GM18951 (cell line): ENCODE measurements at regions not wholly inside any gene's neighbourhood (a gene's known extent, or its start where the extent isn't known, plus 50 kb on each side); places are given as distances from the start of the nearest gene placed in this dataset.

Experiments used
- POLR2A ChIP-seq: IDR thresholded peaks from 4 replicates; pipeline ENCODE4 v1.6.1; 2011; ENCODE audit warnings: mild to moderate bottlenecking; ENCODE audit not compliant: insufficient read length, insufficient read depth; ENCODE audit errors: extremely low read depth
- in situ Hi-C: fragments of 300-500 bp; cut with MboI; formaldehyde crosslinking; loops from one replicate; pipeline ENCODE4 v1.12.0; 2022; ENCODE audit warnings: low sequenced_read_pairs, mixed read lengths, inconsistent platforms; ENCODE audit not compliant: unreplicated experiment

DNA sequence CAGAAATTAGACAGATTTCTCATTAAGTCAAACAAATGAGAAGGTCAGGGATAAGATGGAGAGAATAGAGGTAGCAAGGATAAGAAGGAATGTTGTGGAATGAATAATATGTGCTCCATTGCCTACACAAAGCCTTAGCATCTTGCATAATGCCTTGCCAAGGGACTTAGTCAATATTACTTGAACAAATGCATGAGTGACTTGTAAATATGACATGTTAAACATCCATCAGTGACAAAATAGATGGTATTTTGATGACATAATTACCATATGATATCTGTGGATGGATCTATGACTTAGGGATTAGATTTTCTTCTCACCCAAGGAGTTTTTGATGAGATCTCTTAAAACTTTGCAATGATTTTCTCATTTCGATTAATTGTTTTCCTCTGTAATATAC lies 194.1 kb upstream of the RASSF8 start:
- TF ChIP-seq POLR2A, result no peak
- in situ Hi-C loops, result no loop called here

DNA sequence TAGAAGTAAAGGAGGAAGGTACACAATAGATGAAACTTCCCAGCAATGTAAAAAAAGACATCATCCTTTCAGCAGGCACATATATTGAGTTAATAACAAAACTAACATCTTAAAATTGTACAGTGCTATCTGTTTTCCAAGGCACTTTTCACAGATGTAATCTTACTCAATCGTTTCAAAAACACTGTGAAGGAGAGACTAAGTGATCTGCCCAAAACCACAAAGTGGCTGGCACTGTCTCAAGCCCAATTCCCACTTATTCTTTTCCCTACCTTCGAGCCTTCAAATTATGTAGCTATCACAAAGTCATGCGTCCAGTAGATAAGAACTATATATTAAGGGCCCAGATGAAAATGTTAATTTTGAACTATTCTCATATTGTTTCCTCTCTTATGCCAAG lies 193.6 kb upstream of the RASSF8 start:
- in situ Hi-C loops, result no loop called here
- no peak for TF ChIP-seq POLR2A

DNA sequence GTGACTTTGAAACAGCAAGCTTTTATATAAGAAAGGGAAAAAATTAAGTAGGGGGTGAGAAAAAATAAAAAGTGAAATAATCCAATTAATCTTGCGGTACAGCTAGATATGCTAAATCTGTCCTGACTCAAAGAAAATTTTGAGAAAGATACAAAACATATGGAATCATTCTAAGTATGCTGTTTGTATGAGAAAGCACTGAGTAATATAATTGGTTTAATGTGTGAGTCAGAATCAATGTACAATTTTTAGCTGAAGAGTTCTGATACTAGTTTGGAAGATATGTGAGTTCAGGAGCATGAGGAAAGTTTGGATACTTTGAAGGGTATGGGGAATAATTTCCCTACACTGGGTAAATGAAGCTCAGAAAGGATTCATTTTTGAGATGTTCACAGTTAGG lies 190.9 kb upstream of the RASSF8 start:
- in situ Hi-C loops, result no loop called here
- no peak for TF ChIP-seq POLR2A

DNA sequence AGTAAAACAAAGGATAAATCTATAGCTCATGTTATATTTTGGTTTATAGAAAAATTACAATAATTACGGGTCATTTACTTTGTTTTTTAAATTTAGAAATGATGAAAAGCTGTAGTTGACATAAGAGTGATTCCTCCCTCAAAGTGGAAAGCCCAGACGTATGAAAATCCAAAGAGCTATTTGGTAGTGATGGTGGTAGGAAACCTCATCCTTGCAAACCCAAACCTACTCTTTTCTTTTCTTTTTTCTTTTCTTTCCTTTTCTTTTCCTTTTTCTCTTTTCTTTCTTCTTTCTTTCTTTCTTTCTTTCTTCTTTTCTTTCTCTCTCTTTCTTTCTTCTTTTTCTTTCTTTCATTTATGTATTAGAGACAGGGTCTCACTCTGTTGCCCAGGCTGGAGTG lies 190.3 kb upstream of the RASSF8 start:
- TF ChIP-seq POLR2A, result no peak

DNA sequence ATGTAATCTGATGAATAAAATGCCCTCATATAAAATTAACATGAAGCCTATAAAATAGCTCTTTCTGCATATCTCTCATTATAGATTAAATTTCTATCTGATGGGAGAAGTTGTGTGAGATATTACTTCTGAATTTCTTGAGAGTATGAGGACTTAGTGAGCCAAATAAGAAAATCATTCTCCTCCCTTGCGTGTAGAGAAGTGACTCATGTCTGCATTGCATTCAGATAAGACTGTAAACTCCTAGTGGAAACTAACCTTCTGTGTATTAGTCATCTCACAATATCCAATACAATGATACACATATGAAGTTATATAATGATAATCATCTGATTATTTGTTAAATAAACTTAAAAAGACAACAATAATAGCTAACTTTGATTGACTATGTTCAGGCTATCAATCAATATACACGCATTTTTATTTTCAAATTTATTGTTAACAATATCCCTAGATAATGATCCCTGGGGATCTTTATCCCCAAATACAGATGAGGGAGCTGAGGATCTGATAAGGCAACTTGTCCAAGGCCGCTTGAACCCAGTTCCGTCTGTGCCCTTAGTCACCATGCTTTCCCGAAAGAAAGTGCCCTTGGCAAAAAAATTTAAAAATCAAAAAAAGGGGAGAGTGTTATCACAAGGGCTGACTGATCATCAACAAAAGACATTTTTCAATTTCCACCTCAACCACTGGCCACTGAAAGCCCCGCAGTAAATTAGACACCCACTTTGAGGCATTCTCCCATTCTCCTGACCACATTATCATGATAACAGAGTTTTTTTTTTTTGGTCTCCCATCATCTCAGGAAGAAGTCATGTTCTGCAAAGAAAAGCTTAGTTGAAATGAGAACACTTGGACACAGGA lies 189.2 kb upstream of the RASSF8 start:
- no peak for TF ChIP-seq POLR2A
- in situ Hi-C loops, result no loop called here

More for the DNA sequence above, 190.3 kb upstream of the RASSF8 start:
- in situ Hi-C loops, result no loop called here

DNA sequence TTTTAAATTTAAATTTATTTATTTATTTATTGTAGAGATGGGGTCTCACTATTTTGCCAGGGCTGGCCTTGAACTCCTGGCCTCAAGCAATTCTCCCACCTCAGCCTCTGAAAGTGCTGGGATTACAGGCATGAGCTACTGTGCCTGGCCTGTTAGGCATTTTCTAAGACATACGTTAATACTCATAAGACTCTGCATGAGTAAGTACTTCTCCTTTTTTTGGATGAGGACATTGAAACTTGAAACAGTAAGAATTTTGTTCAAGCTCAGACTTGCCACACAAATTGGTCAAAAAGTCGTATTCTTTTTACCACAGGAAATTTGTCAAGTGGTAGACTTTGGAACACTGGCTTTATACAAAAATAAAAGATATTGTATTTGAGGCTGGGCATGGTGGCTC lies 187.4 kb upstream of the RASSF8 start:
- in situ Hi-C loops, result no loop called here
- TF ChIP-seq POLR2A, result no peak

DNA sequence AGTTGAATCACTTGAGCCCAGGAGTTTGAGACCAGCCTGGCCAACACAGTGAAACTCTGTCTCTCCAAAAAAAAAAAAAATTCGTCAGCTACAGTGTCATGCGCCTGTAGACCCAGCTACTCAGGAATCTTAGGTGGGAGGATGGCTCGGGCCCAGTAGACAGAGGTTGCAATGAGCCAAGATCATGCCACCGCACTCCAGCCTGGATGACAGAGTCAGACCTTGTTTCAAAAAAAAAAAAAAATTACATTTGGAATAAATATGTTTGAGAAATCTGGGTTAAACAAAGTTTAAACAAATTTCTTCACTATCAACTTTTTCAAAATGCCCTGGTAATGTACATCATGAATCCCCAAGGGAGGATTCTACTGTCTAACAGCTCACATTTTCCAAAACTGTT lies 187.0 kb upstream of the RASSF8 start:
- in situ Hi-C loops, result no loop called here
- TF ChIP-seq POLR2A, result no peak

DNA sequence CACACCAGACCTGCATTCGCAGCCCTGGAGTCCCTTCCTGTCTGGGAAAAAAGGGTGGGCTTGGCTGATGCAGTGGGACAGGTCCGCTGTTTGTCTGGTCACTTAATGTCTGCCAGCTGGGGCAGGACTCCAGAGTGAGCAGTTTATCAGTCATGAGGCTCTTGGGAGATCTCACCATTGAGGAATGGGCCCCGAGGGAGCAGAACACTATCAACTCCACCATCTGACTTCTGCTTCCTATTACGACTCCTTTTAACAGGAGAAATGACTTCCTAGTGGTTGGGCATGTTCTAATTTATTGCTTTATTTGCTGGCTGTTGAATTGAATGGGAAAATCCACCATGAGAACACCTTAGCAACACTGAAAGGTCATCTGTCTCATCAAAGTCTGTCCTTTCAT lies 182.5 kb upstream of the RASSF8 start:
- in situ Hi-C loops, result no loop called here
- no peak for TF ChIP-seq POLR2A

DNA sequence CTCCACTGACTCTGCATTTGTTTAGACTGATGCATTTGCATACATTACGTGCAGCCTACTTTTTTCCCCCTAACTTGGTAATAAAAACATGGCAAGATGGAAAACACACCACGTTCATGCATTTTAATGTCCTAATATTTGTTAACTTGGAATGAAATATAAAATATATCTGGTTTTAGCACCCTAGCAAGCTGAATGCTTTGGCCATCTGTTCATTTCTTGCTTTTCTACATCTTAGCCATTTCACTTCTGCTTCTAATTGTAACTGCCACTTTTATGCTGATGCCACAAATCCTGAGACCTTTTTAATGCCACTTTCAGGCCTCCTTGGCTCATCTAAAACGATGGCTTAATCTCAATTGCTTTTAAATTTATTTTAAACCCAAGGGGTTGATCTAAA lies 177.7 kb upstream of the RASSF8 start:
- TF ChIP-seq POLR2A, result no peak
- in situ Hi-C loops, result no loop called here

DNA sequence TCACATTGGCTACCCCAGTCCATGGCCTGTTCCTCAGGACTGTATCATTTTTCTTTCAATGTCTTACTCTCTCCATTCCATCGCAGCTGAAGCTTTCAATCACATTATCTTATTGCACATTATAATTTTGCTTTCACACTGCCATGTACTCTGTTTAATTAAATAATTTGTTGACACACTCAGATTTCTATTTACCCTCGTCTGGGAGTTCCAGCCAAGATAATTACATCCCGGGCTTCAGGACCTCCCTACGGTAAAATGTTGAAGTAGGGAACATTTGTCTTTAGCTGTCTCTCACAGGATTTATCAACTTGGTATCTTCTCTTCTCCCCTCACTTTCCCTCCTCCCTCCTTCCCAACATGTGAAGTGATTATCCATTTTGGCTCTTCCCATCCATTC lies 177.2 kb upstream of the RASSF8 start:
- TF ChIP-seq POLR2A, result no peak
- in situ Hi-C loops, result no loop called here

DNA sequence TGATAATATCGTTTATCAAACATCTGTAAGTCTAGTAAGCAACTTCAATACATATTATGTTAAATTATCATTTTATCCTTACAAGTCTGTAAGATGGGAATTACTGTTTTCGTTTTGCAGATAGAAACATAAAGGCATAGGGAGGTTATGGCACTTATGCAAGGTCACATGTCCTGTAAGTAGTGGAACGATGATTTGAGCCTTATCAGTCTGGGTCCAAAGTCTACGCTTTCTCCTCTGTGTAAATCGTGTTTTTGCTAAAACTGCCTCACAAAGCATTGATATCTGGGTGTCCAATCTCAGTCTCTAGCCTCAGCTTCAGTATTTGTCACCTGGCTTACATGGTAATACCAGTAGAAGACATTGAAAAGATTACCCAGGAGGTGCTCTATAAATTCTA lies 174.9 kb upstream of the RASSF8 start:
- in situ Hi-C loops, result no loop called here

DNA sequence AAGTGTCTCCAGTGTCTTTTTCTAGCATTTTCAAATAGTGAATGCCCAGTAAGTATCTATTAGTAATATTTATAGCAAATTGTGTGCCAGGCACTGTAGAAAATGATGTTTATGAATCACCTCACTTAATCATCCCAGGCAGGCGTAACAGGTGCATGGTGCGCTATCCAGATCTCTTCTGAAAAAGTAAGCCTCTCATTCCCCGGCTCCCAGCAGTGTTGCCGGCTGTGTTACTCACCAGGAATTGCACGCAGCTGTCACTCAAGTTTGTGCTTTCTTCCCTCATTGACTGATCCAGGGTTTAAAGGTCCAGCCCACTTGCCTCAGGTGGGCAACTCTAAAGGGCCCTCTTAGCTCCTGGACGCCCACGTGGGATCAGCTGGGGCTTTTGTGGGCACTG lies 173.8 kb upstream of the RASSF8 start:
- in situ Hi-C loops, result no loop called here
- no peak for TF ChIP-seq POLR2A

More for the DNA sequence above, 174.9 kb upstream of the RASSF8 start:
- TF ChIP-seq POLR2A, result no peak

DNA sequence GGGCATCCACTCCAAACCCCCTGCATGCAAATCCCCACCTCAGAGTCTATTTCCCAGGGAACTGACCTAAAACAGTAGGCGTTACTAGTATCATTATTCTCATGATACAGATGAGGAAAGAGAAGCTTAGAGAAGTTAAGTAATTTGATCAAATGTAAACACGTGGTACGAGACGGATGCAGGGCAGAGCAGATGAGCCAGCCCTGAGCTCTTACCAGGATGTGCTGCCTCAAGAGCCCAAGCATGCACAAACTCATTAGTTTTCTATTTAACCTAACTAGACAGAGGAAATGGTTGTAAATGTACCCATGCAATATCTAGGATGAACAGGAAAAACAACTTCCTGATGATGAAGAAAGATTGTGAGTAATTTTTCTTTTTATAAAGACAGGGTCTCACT lies 173.3 kb upstream of the RASSF8 start:
- in situ Hi-C loops, result no loop called here
- TF ChIP-seq POLR2A, result no peak

DNA sequence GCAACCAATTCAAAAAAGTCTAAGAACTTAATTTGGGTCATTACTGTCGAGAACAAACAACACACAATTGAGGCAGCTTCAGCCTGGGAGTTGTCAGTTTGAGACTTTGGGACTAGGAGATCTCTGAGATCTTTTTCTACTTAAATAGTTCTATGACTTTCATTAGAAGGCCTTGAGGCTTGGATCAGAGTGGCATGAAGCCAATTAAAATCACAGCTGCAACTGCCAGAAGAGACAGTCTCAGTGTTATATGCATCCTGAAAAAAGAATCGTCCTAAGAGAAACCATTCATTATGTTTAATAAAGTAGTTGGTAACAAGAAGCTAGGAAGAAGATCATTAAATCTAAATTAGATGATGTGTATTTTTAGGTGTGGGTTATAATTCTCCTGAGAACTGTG lies 170.8 kb upstream of the RASSF8 start:
- in situ Hi-C loops, result no loop called here
- TF ChIP-seq POLR2A, result no peak
